ENCODE measurements at regions not wholly inside any gene's neighbourhood (a gene's known extent, or its start where the extent isn't known, plus 50 kb on each side); places are given as distances from the start of the nearest gene placed in this dataset.
"Not testable (repeated sequence)": the region's sequence is repeated elsewhere in the genome, so short reads cannot be mapped to it uniquely, and the experiment has no call there.

- no peak for DNase-seq (ENCODE audit: low read depth, low spot score)
Measured at GRCh38 chr20:48490961-48491831, 336.6 kb downstream of the PREX1 start.

DNA sequence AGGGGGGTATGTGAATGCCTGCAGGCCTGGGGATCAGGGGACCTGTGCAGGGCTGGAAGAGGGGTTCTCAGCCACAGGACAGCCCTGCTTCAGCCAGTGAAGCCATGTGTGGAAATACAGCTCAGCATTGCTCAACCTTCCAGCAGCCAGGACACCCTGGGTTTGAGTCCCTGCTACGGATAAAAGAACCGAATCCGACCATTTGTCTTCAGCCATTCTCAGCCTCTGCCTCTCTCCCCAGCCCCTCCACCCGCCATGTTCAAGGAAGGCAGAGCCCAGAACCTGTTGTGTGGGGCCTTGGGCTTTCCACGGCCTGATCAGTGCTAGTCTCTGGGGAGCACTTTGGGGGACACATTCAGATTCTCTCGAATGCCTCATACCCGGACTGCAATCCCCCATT, 337.5 kb downstream of the PREX1 start:
- DNase-seq (ENCODE audit: low read depth, low spot score), result not testable (repeated sequence)

DNA sequence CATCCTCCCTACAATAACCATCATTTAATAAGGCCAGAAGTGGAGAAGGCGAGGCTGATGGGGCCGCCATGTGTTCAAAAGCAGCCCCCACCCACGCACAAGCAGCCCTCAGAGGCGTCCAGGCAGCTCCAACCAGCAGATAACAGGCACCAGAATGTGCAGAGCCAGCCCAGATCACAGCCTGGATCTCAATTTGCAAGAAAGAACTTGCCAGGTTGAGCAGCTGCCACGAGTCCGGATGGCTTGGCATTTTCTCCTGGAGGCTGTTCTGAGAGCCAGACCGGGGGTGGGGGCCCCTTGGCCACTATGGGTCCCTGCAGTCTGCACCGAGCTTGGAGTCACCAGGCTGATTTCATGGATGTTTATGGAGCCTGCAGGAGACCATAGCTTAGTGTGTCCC, 338.1 kb downstream of the PREX1 start:
- DNase-seq (ENCODE audit: low read depth, low spot score), result peak; percentile 21

- DNase-seq (ENCODE audit: low read depth, low spot score), result no peak
Measured at GRCh38 chr20:48489046-48489463, 338.7 kb downstream of the PREX1 start.

GRCh38 chr20:48488334-48489034, 339.3 kb downstream of the PREX1 start:
- DNase-seq (ENCODE audit: low read depth, low spot score), result not testable (repeated sequence)

DNA sequence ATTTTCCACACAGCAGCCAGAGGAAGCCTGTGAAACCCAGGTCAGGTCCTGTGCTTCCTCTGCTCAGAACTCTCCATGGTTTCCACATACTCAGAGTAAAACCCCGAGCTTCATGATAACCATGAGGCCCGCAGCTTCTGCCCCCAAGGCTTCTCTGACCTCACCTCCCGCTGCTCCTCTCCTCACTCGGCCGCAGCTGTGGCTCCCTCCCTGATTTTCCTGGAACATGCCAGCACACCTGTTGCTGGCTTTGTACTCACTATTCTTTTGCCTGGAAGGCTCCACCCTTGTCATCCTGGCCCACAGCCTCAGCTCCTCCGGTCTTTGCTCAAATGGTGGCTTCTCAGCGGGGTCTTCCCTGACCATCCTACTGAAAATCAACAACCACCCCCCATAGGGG, 341.7 kb downstream of the PREX1 start:
- peak; percentile 59 for DNase-seq (ENCODE audit: low read depth, low spot score)

DNA sequence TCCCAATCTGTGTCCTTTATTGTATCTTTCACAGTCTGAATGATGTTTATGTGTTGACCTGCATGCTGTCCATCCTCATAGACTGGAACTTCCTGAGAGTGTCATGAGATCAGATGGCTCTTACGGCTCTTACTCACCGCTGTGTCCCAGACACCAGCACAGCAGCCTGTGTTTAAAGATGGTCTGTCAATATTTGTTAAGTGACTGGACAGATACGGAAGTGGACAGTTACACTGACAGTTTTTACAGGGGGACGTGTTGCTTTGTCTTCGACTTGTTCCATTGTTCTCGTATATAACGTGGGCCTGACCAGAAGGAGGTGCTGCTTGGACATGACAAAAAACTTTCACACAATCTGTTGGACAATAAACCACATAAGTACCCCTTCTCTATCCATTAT, 342.6 kb downstream of the PREX1 start:
- not testable (repeated sequence) for DNase-seq (ENCODE audit: low read depth, low spot score)

DNA sequence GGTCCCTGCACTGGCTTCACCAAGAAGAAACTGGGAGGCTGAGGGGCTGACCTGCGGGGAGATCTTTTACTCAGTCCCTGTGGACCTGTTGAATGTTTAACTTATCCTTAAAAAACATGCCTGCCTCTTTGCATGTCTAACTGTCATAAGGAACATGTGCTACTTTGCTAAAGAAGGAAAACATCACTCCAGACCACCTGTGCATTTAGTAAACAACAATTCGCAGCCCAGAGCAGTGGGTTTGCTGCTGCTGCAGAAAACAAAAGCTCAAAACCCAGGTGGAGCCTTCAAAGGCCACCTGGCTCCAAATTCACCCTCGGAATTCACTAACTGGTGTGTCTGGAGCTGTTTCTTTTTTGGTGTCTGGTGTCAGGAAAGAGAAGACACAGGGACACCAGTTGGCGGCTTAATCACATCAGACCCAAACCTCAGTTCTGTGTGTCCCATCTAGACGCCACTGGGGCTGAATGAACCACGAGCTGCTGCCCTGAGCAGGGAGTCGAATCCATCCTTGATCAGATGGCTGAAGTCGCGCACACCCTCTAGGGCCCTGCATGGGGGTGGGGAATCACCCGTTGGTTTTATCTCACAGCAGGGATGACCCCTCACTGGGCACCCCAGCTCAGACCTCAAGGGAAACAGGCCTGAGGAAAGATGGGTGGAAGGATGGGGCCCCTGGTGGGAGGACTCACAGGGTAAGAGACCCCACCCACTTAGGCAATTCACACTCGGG, 344.3 kb downstream of the PREX1 start:
- peak; percentile 24 for DNase-seq (ENCODE audit: low read depth, low spot score)

DNA sequence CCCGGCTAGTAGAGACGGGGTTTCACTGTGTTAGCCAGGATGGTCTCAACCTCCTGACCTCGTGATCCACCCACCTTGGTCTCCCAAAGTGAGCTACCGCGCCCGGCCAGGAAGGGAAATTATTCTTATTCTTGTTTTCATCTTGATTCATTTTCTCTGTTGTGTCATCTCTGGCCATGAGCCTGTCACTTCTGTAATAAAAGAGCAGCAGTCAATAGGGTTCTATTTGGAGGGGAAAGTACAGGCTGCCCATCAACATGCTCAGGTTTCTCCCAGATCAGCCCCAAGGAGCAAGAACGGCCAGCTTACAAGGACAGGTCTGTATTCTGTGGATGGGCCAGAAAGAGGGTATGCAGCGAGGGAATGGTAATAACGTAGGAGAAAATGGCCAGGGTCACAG, 345.0 kb downstream of the PREX1 start:
- no peak for DNase-seq (ENCODE audit: low read depth, low spot score)

- no peak for DNase-seq (ENCODE audit: low read depth, low spot score)
Measured at GRCh38 chr20:48480216-48480772, 347.5 kb downstream of the PREX1 start.

- no peak for DNase-seq (ENCODE audit: low read depth, low spot score)
Measured at GRCh38 chr20:48478806-48479585, 348.8 kb downstream of the PREX1 start.

DNA sequence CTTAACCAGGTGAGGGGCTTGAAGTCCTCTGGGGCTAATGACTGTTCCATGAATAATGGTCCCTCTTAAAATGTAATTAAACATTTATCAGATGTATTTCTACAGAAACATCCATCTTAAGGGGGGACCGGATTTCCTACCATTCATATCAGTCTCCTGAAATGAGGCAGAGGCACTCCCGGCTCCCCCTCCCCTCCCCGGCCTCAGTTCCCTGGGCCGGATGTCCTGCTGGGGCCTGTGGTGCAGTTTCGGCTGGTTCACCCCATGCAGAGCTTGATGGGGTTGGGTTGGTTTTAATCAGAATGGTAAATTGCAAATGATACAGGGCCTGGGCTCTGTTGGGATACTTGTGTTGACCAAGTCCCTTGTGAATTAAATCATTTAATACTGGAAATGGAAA, 349.4 kb downstream of the PREX1 start:
- no peak for DNase-seq (ENCODE audit: low read depth, low spot score)

DNA sequence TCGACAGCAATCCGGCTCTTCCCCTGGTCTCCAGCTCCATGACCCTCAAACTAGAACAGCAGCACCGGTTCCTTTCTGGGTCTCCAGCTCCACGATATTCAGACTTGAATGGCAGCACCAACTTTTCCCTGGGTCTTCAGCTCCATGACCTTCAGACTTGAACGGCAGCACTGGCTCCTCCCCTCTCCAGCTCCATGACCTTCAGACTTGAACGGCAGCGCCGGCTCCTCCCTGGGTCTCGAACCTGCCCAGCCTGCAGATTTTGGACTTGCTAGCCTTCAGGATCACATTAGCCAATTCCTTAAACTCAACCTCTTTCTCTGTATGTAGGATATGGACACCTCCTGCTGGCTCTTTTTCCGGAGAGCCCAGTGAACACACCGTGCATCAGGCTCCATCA, 350.9 kb downstream of the PREX1 start:
- DNase-seq (ENCODE audit: low read depth, low spot score), result no peak

DNA sequence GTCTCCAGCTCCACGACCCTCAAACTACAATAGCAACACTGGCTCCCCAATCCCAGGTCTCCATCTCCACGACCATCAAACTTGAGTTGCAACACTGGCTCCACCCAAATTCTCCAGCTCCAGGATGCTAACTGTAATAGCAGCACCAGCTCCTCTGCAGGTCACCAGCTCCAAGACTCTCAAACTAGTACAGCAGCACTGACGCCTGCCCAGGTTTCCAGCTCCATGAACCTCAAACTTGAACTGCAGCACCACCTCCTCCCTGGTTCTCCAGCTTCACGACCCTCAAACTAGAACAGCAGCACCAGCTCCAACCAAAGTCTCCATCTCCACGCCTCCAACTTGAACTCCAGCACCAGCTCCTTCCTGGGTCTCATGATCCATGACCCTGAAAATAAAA, 353.8 kb downstream of the PREX1 start:
- DNase-seq (ENCODE audit: low read depth, low spot score), result no peak

GRCh38 chr20:48471759-48472408, 355.9 kb downstream of the PREX1 start:
- DNase-seq (ENCODE audit: low read depth, low spot score), result no peak

DNA sequence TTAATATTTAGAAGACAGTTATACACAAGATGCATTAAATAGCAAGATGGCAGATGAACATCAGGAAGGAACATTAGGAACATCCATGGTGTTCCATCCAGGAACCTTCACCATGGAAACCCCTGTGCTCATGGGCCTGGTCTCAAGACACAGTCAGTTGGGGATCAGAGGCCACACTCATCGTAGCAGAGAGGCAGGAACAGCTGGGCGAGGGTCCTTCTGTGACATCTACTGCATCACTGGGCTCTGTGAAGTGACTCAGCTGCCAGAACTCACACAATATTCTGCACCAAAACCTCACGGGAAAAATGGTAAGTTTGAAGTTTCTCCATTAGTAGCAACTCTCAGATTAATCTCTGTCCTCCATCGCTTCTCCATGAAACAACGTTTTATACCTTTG, 356.6 kb downstream of the PREX1 start:
- DNase-seq (ENCODE audit: low read depth, low spot score), result no peak

- DNase-seq (ENCODE audit: low read depth, low spot score), result no peak
Measured at GRCh38 chr20:48470141-48470540, 357.7 kb downstream of the PREX1 start.

GRCh38 chr20:48469026-48469425, 358.8 kb downstream of the PREX1 start:
- no peak for DNase-seq (ENCODE audit: low read depth, low spot score)

- DNase-seq (ENCODE audit: low read depth, low spot score), result no peak
Measured at GRCh38 chr20:48468571-48468970, 359.2 kb downstream of the PREX1 start.

DNA sequence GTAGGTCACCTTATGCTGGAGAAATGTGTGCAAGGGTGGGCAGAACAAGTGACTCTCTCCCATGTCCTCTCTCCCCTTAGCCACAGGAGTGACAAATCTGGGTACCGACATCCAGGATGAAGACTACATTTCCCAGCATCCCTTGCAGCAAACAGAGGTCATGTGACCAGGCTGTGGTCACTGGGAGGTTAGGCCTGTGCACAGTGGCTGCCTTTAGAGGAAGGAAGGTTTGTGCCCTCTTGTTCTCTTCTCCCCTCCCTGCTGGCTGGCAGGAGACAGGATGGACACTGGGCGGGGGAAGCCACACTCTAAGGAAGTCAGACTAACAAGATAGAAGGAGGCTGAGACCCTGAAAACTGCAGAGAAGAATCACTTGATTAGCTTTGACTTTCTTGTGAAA, 360.2 kb downstream of the PREX1 start:
- no peak for DNase-seq (ENCODE audit: low read depth, low spot score)

DNA sequence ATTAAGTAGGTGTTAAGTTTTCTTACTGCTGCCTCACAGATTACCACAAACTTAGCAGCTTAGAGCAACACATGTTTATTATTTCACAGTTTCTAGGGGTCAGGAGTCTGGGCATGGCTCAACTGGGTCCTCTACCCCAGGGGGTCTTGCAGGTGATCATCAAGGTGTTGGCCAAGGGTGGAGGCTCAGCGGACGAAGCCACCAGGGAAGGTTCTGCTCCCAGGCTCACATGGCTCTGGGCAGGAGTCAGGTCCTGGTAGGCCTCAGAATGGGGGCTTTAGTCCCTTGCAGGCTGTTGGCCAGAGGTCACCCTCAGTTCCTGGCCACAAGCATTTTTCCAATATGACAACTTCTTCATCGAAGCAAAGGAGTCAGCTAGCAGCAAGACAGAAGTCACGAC, 362.5 kb downstream of the PREX1 start:
- DNase-seq (ENCODE audit: low read depth, low spot score), result no peak
